GM20000 (cell line): ENCODE measurements at regions not wholly inside any gene's neighbourhood (a gene's known extent, or its start where the extent isn't known, plus 50 kb on each side); places are given as distances from the start of the nearest gene placed in this dataset.

Source experiments
- DNase-seq: peaks from one replicate; pipeline ENCODE4 v3.0.0; 2012; ENCODE audit warnings: low spot score
- TF ChIP-seq, protein P1 (sequence below): IDR thresholded peaks from 2 replicates; pipeline ENCODE4 v1.5.1; 2012; ENCODE audit warnings: mild to moderate bottlenecking, control low read depth; ENCODE audit errors: extremely low read depth, missing control alignments

DNA sequence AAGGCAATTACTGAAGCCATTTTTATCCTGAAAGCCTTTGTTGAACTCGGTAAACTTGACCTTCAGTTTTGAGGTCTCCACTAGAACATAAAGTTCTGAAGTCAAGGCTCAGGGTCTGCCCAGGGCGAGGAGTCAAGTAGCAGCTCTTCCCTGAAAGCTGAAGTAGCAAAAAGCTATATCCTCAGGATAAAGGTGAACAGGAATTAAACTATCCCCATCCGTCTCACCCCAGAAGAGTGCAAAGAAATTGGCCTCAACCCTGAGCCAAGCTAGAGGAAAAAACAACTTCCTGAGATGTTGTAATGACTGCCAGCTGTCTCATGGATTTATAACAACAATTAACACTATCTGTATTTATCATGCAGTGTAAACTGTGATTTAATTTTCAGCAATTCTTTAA lies 590.8 kb downstream of the SPRY1 start:
- no peak for DNase-seq
- TF ChIP-seq, protein P1, sequence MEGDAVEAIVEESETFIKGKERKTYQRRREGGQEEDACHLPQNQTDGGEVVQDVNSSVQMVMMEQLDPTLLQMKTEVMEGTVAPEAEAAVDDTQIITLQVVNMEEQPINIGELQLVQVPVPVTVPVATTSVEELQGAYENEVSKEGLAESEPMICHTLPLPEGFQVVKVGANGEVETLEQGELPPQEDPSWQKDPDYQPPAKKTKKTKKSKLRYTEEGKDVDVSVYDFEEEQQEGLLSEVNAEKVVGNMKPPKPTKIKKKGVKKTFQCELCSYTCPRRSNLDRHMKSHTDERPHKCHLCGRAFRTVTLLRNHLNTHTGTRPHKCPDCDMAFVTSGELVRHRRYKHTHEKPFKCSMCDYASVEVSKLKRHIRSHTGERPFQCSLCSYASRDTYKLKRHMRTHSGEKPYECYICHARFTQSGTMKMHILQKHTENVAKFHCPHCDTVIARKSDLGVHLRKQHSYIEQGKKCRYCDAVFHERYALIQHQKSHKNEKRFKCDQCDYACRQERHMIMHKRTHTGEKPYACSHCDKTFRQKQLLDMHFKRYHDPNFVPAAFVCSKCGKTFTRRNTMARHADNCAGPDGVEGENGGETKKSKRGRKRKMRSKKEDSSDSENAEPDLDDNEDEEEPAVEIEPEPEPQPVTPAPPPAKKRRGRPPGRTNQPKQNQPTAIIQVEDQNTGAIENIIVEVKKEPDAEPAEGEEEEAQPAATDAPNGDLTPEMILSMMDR: no peak

DNA sequence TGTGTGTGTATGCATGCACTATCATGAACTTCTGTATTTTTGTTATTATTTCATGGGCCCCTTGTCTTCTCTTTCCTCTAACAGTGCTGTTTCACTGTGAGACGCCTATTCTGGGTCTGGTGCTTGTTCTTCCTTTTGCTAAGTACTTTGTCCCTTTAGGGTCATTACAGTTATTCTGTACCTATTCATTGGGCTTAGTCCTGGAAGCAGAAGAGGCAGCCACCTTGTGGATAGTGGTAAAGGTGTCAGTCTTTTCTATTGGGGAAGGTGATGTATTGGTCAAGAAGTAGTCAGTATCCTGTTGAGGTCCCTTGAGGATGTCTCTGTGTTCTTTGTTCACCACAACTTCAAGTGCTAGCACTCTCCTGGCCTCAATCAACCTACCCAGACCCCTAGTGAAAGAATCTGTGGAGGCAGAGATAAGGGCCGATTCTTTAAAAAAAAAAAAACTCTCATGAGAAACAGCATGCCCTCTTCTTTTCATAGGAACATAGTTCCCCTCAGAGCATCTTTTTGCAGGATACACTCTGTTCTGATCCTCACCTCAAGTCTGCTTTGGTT lies 593.8 kb downstream of the SPRY1 start:
- TF ChIP-seq, protein P1: no peak
- DNase-seq: no peak

DNA sequence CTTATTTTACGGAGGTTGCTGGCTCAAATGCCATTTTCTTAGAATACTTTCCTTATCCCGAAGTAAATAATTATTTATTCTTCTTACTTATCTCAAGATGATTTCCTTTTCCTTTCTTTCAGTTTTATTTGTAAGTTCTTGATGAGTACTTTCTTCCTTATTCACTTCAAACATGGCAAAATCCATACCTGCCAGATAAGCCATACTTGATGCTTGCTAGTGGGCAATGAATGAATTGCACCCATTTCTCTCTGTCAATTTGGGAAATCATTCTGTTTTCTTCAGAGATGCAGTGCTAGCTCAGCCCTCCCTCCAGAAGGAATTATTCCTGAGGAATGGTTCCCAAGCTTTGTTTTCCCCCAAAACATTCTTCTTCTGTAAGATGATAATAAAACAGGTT lies 598.3 kb downstream of the SPRY1 start:
- no peak for DNase-seq
- TF ChIP-seq, protein P1: no peak

DNA sequence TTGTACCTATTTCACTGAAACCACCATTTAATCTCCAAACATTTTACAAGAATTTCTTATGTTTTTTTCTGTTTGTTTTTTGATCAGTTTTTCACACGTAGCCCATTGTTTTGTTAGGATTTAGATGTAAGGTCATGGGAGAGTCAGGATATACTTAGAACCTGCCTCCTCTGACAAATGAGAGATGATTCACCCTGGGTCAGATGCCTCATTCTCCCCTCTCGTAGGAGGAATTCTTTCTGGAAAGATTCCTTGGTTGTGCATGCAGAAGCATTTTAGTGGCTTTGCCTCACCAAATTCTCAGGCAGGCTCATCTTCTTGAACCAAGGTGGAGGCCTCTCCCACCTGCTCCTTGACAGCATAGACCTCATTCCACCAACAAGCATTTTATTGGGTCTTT lies 599.3 kb downstream of the SPRY1 start:
- no peak for DNase-seq
- TF ChIP-seq, protein P1: no peak

DNA sequence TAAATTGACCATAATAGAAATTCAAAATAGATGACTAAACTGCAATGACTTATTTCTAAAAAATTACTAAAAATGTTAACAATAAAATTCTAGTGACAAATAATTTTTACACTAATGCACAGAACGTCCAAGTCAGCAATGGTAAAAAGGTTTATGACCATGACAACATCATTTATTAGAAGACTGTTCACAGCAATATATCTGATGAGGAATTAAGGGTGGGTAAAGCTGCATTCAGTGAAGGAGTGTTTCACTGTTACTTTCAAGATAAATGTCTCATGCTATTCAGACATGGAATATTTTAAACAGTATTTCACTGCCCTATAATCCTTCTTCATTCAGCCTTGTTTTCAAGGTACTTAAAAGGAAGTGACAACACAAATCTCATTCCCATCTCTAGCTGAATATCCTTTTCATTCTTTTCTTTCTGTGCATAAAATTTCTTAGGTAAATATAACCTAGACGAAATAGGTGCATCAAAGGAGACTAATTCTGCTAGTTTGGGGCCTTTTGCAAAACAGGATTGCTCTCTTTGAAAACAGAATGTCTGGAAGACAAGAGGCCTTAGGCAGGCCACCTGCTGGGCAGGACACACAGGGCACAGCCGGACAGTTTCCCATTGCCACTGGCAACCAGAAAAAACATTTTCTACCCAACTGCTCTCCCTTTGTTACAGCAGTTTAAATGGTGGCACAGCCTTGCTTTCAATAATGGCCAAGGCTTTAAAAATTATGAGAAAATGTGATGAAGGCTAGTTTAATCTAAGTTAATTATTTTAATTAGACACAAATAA lies 600.3 kb downstream of the SPRY1 start:
- TF ChIP-seq, protein P1: no peak
- no peak for DNase-seq

DNA sequence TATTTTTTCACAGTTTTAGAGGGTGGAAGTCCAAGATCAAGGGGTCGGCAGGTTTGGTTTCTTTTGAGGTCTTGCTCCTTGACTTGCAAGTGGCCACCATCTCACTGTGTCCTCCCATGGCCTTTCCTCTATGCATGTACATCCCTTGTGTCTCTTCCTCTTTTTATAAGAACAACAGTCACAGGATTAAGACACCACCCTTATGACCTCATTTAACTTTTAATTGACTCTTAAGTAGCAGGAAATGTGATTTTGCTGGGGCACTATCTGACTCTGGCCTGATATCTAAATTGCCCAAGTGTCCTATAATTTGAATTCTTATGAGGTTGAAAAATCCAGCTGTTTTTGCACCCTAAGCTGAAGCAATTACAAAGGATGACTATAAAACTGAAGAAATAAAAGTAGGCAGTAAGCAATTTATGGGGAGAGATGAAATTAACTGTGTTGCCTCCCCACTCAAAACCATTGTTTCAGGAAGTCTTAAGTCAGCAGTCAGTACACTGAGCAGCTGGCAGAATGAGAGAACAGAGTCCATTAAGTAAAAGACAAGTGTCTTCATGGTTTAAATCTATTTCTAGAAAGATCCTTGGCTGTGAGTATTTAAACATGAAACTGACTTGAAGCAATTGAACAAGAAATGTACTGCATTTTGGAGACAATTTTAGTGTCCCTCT lies 601.3 kb downstream of the SPRY1 start:
- TF ChIP-seq, protein P1: no peak
- no peak for DNase-seq

DNA sequence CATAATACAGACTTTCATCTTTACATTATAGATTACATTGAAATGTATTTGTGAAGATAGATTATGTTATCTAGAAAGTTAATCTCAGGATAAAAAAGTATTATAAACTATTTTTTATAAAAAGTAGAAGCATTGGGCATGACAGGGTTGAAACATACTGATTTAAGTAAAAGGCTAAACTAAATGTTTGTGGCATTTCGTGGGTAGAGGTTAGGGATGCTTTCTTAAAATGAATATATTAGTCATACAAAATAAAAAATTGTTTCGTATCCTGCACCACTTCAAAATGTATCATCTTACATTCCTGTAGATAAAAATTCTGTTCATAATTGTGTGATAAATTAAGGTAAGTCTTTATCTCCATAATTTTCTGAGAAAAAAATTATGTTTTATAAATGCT lies 603.6 kb downstream of the SPRY1 start:
- TF ChIP-seq, protein P1: no peak
- DNase-seq: no peak
